ENCODE measurements at regions not wholly inside any gene's neighbourhood (a gene's known extent, or its start where the extent isn't known, plus 50 kb on each side); places are given as distances from the start of the nearest gene placed in this dataset.

GRCh38 chr1:72620453-72620852 is 338.1 kb upstream of the NEGR1 start:
- DNase-seq (ENCODE audit: low spot score) (no peak), ATAC-seq (no peak)
- H3K79me2 ChIP-seq (replicated peaks; ENCODE audit: insufficient read depth) = no peaks in the 10 kb centered on the region
- H2AFZ ChIP-seq = no peak overlapping the region
- no peaks in the 10 kb centered on the region for H3K27me3 ChIP-seq (ENCODE audit: insufficient read depth)
- H3K9me2 ChIP-seq (ENCODE audit: insufficient read depth) = no peaks in the 10 kb centered on the region
- no peaks in the 10 kb centered on the region for H3K9me3 Mint-ChIP-seq
- H3K4me1 ChIP-seq (ENCODE audit: insufficient read depth) = no peaks in the 10 kb centered on the region
- H3K4me1 Mint-ChIP-seq = no peaks in the 10 kb centered on the region; the same call in 2 of the 3 replicates
- H3K36me3 ChIP-seq (ENCODE audit: insufficient read depth) = no peaks in the 10 kb centered on the region
- no peaks in the 10 kb centered on the region for H3F3A ChIP-seq (replicated peaks; ENCODE audit: low read depth)
- no peak overlapping the region for H3K27ac Mint-ChIP-seq
- H4K20me1 ChIP-seq (replicated peaks; ENCODE audit: insufficient read depth) = no peaks in the 10 kb centered on the region
- H3K4me3 ChIP-seq = no peak overlapping the region
- no peak overlapping the region for H3K27ac ChIP-seq (ENCODE audit: low read depth)
- H3K4me2 ChIP-seq = no peak overlapping the region
- H3K36me3 Mint-ChIP-seq (ENCODE audit: low read depth) = no peaks in the 10 kb centered on the region
- no peaks in the 10 kb centered on the region for H3K27me3 Mint-ChIP-seq (ENCODE audit: insufficient read depth, low read depth, poor library complexity)
- TF ChIP-seq CREB1 (CRISPR knock-in tag; IDR thresholded peaks at IDR 0.05; ENCODE audit: low read depth) (no peak), JUNB (IDR thresholded peaks at IDR 0.05; ENCODE audit: unreplicated experiment) (no peak), POLR2AphosphoS5 (IDR thresholded peaks at IDR 0.05; ENCODE audit: low read depth) (no peak), EZH2phosphoT487 (IDR thresholded peaks at IDR 0.05; ENCODE audit: unreplicated experiment) (no peak), CTCF (conservative IDR thresholded peaks at IDR 0.05; ENCODE audit: low read depth in 2 of 2) (no peak), STAT1 (IDR thresholded peaks at IDR 0.05; ENCODE audit: unreplicated experiment) (no peak), NANOG (IDR thresholded peaks at IDR 0.05; ENCODE audit: borderline replicate concordance) (no peak), REST (IDR thresholded peaks at IDR 0.05; ENCODE audit: unreplicated experiment) (no peak), EZH2 (IDR thresholded peaks at IDR 0.05; ENCODE audit: low read depth, unreplicated experiment) (no peak), ZNF331 (CRISPR knock-in tag; IDR thresholded peaks at IDR 0.05; ENCODE audit: low read depth) (no peak), ZNF114 (CRISPR knock-in tag; IDR thresholded peaks at IDR 0.05) (no peak)
- TF ChIP-seq, protein P1, sequence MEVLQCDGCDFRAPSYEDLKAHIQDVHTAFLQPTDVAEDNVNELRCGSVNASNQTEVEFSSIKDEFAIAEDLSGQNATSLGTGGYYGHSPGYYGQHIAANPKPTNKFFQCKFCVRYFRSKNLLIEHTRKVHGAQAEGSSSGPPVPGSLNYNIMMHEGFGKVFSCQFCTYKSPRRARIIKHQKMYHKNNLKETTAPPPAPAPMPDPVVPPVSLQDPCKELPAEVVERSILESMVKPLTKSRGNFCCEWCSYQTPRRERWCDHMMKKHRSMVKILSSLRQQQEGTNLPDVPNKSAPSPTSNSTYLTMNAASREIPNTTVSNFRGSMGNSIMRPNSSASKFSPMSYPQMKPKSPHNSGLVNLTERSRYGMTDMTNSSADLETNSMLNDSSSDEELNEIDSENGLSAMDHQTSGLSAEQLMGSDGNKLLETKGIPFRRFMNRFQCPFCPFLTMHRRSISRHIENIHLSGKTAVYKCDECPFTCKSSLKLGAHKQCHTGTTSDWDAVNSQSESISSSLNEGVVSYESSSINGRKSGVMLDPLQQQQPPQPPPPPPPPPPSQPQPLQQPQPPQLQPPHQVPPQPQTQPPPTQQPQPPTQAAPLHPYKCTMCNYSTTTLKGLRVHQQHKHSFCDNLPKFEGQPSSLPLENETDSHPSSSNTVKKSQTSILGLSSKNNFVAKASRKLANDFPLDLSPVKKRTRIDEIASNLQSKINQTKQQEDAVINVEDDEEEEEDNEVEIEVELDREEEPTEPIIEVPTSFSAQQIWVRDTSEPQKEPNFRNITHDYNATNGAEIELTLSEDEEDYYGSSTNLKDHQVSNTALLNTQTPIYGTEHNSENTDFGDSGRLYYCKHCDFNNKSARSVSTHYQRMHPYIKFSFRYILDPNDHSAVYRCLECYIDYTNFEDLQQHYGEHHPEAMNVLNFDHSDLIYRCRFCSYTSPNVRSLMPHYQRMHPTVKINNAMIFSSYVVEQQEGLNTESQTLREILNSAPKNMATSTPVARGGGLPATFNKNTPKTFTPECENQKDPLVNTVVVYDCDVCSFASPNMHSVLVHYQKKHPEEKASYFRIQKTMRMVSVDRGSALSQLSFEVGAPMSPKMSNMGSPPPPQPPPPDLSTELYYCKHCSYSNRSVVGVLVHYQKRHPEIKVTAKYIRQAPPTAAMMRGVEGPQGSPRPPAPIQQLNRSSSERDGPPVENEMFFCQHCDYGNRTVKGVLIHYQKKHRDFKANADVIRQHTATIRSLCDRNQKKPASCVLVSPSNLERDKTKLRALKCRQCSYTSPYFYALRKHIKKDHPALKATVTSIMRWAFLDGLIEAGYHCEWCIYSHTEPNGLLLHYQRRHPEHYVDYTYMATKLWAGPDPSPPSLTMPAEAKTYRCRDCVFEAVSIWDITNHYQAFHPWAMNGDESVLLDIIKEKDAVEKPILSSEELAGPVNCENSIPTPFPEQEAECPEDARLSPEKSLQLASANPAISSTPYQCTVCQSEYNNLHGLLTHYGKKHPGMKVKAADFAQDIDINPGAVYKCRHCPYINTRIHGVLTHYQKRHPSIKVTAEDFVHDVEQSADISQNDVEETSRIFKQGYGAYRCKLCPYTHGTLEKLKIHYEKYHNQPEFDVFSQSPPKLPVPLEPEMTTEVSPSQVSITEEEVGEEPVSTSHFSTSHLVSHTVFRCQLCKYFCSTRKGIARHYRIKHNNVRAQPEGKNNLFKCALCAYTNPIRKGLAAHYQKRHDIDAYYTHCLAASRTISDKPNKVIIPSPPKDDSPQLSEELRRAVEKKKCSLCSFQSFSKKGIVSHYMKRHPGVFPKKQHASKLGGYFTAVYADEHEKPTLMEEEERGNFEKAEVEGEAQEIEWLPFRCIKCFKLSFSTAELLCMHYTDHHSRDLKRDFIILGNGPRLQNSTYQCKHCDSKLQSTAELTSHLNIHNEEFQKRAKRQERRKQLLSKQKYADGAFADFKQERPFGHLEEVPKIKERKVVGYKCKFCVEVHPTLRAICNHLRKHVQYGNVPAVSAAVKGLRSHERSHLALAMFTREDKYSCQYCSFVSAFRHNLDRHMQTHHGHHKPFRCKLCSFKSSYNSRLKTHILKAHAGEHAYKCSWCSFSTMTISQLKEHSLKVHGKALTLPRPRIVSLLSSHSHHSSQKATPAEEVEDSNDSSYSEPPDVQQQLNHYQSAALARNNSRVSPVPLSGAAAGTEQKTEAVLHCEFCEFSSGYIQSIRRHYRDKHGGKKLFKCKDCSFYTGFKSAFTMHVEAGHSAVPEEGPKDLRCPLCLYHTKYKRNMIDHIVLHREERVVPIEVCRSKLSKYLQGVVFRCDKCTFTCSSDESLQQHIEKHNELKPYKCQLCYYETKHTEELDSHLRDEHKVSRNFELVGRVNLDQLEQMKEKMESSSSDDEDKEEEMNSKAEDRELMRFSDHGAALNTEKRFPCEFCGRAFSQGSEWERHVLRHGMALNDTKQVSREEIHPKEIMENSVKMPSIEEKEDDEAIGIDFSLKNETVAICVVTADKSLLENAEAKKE (CRISPR knock-in tag; IDR thresholded peaks at IDR 0.05) = no peak
- TF ChIP-seq, protein P2, sequence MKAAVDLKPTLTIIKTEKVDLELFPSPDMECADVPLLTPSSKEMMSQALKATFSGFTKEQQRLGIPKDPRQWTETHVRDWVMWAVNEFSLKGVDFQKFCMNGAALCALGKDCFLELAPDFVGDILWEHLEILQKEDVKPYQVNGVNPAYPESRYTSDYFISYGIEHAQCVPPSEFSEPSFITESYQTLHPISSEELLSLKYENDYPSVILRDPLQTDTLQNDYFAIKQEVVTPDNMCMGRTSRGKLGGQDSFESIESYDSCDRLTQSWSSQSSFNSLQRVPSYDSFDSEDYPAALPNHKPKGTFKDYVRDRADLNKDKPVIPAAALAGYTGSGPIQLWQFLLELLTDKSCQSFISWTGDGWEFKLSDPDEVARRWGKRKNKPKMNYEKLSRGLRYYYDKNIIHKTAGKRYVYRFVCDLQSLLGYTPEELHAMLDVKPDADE (IDR thresholded peaks at IDR 0.05) = no peak
- no peak overlapping the region for H3K4me3 Mint-ChIP-seq

Data from GM23338 (cell line).